GM12878 (cell line): ENCODE measurements at regions not wholly inside any gene's neighbourhood (a gene's known extent, or its start where the extent isn't known, plus 50 kb on each side); places are given as distances from the start of the nearest gene placed in this dataset.

Source experiments
- ATAC-seq: fragments of 200-7000 bp; cut with Tn5 transposase; 3 replicates; pipeline ENCODE4 v1.9.1; 2020; ENCODE audit warnings: mild to moderate bottlenecking, moderate library complexity
- BruUV-seq: library from RNA; stranded (reverse); fragments of 400-500 nt; replicated peaks from 2 replicates; lab custom pipeline; 2021; lab: Mats Ljungman, UMichigan
- CTCF ChIA-PET: fragments of 300-600 bp; sonication (Branson Sonifier 250); formaldehyde crosslinking; extraction: SDS; loops from one replicate; lab custom pipeline; 2021; ENCODE audit warnings: inconsistent platforms; lab: Yijun Ruan, JAX
- POLR2A ChIA-PET: fragments of 350-600 bp; formaldehyde crosslinking; extraction: SDS; loops from one replicate; lab custom pipeline; 2021; ENCODE audit warnings: inconsistent platforms; lab: Charles Lee
- RAD21 ChIA-PET: fragments of 300-600 bp; sonication (Branson Sonifier 250); formaldehyde crosslinking; loops from one replicate; lab custom pipeline; 2023; ENCODE audit warnings: antibody characterized with exemption; ENCODE audit not compliant: unreplicated experiment; lab: Charles Lee
- SMC1A ChIA-PET: fragments of 300-600 bp; sonication (Branson Sonifier 250); formaldehyde crosslinking; loops from one replicate; lab custom pipeline; 2023; ENCODE audit not compliant: unreplicated experiment, uncharacterized antibody; lab: Charles Lee
- DNase-seq: peaks from one replicate; pipeline ENCODE4 v3.0.0-alpha.2; 2011; ENCODE audit warnings: low read depth, low spot score
- FAIRE-seq: peaks from 3 replicates; lab custom pipeline; 2011; peaks lifted over from hg19 to GRCh38; lab: Jason Lieb, UNC
- H2AFZ ChIP-seq: 2 replicates; pipeline ENCODE4 v1.6.0; 2011; ENCODE audit warnings: low read depth, low read length, control low read depth; ENCODE audit not compliant: control insufficient read depth
- H3K27ac ChIP-seq: 2 replicates; pipeline ENCODE4 v1.5.1; 2011; ENCODE audit warnings: control low read depth; ENCODE audit not compliant: control insufficient read depth, insufficient read depth
- H3K27me3 ChIP-seq, 2 experiments: replicated peaks in 1 of 2; 2 replicates each; pipeline versions ENCODE4 v1.6.0 to v1.6.1; 2011; ENCODE audit warnings: low read length in 1 of 2; ENCODE audit not compliant: control insufficient read depth in 2 of 2, insufficient read depth in 2 of 2
- H3K36me3 ChIP-seq, 2 experiments: 2 replicates each; pipeline ENCODE4 v1.5.1; 2011; ENCODE audit warnings: low read length in 1 of 2; ENCODE audit not compliant: control insufficient read depth in 2 of 2, insufficient read depth in 2 of 2
- H3K4me1 ChIP-seq: 2 replicates; pipeline ENCODE4 v1.6.1; 2011; ENCODE audit warnings: mild to moderate bottlenecking, low read length, moderate library complexity, mixed read lengths; ENCODE audit not compliant: control insufficient read depth, insufficient read depth
- H3K4me2 ChIP-seq: 2 replicates; pipeline ENCODE4 v1.6.0; 2011; ENCODE audit warnings: control low read depth; ENCODE audit not compliant: control insufficient read depth, insufficient read depth
- H3K4me3 ChIP-seq: fragments of 200-600 bp; sonication (generic); 2 replicates; pipeline ENCODE4 v1.5.1; 2016
- H3K79me2 ChIP-seq: 2 replicates; pipeline ENCODE4 v1.6.0; 2011; ENCODE audit warnings: low read length; ENCODE audit not compliant: control insufficient read depth, insufficient read depth
- H3K9ac ChIP-seq: 2 replicates; pipeline ENCODE4 v1.8.0; 2011; ENCODE audit warnings: low read length, control low read depth, mixed read lengths; ENCODE audit not compliant: control insufficient read depth, insufficient read depth
- H3K9me3 ChIP-seq: replicated peaks from 3 replicates; pipeline ENCODE4 v1.5.1; 2011; ENCODE audit warnings: mild to moderate bottlenecking, low read length; ENCODE audit not compliant: control insufficient read depth, insufficient read depth
- H4K20me1 ChIP-seq: 2 replicates; pipeline ENCODE4 v1.6.0; 2011; ENCODE audit not compliant: control insufficient read depth, insufficient read depth
- CBX5 ChIP-seq: sonication (generic); IDR thresholded peaks from 2 replicates; pipeline ENCODE4 v1.6.1; 2016; ENCODE audit warnings: low read depth, moderate library complexity, mild to moderate bottlenecking, inconsistent platforms
- EED ChIP-seq: sonication (generic); IDR thresholded peaks from 2 replicates; pipeline ENCODE4 v1.6.1; 2016; ENCODE audit warnings: antibody characterized with exemption, low read depth
- FOS ChIP-seq: IDR thresholded peaks from 3 replicates; pipeline ENCODE4 v1.6.1; 2011; ENCODE audit warnings: borderline replicate concordance; ENCODE audit not compliant: insufficient read length; ENCODE audit errors: extremely low read depth
- HDAC6 ChIP-seq: fragments of 200-600 bp; sonication (generic); IDR thresholded peaks from one replicate; pipeline ENCODE4 v1.8.0; 2017; ENCODE audit warnings: antibody characterized with exemption; ENCODE audit not compliant: unreplicated experiment
- MTA3 ChIP-seq: IDR thresholded peaks from 2 replicates; pipeline ENCODE4 v1.6.1; 2012; ENCODE audit warnings: low read length, inconsistent platforms, borderline replicate concordance
- NFXL1 ChIP-seq: fragments of 450-650 bp; IDR thresholded peaks from 2 replicates; pipeline ENCODE4 v1.6.1; 2017; ENCODE audit warnings: antibody characterized with exemption, mild to moderate bottlenecking, borderline replicate concordance
- POLR2AphosphoS2 ChIP-seq: IDR thresholded peaks from 2 replicates; pipeline ENCODE4 v1.6.1; 2011; ENCODE audit warnings: low read depth, mild to moderate bottlenecking, low read length, improper control_type of control experiment, moderate library complexity
- RAD51 ChIP-seq: fragments of 450-650 bp; IDR thresholded peaks from 2 replicates; pipeline ENCODE4 v1.6.1; 2016; ENCODE audit warnings: moderate library complexity, mild to moderate bottlenecking, inconsistent platforms
- RELA ChIP-seq: fragments of 450-650 bp; IDR thresholded peaks from 2 replicates; pipeline ENCODE4 v1.8.0; 2014; ENCODE audit warnings: borderline replicate concordance; ENCODE audit not compliant: partially characterized antibody
- RFX5 ChIP-seq: IDR thresholded peaks from 2 replicates; pipeline ENCODE4 v1.6.1; 2011; ENCODE audit warnings: low read depth, low read length, improper control_type of control experiment
- SMAD5 ChIP-seq: IDR thresholded peaks from 2 replicates; pipeline ENCODE4 v1.6.1; 2016; ENCODE audit warnings: antibody characterized with exemption, low read depth
- SMARCA5 ChIP-seq: fragments of 450-650 bp; IDR thresholded peaks from 2 replicates; pipeline ENCODE4 v1.6.1; 2017; ENCODE audit warnings: mild to moderate bottlenecking
- TARDBP ChIP-seq: IDR thresholded peaks from 2 replicates; pipeline ENCODE4 v1.6.1; 2016; ENCODE audit warnings: borderline replicate concordance
- TBL1XR1 ChIP-seq: IDR thresholded peaks from 2 replicates; pipeline ENCODE4 v1.6.1; 2012; ENCODE audit warnings: low read depth, low read length, improper control_type of control experiment
- TCF7 ChIP-seq: IDR thresholded peaks from 2 replicates; pipeline ENCODE4 v1.6.1; 2014; ENCODE audit warnings: antibody characterized with exemption, borderline replicate concordance
- YBX1 ChIP-seq: fragments of 450-650 bp; IDR thresholded peaks from 2 replicates; pipeline ENCODE4 v1.6.1; 2016; ENCODE audit warnings: antibody characterized with exemption
- ZNF207 ChIP-seq: fragments of 450-650 bp; IDR thresholded peaks from 2 replicates; pipeline ENCODE4 v1.6.1; 2014; ENCODE audit warnings: antibody characterized with exemption, mild to moderate bottlenecking, borderline replicate concordance
- ZNF622 ChIP-seq: fragments of 450-650 bp; IDR thresholded peaks from 2 replicates; pipeline ENCODE4 v1.6.1; 2017; ENCODE audit warnings: mild to moderate bottlenecking, inconsistent platforms
- WGBS: methylation state at CpG from one replicate; pipeline ENCODE4 v1.1.6; 2016; ENCODE audit warnings: low lambda C conversion rate; ENCODE audit not compliant: insufficient replicate concordance, insufficient coverage; ENCODE audit errors: missing lambda C conversion rate; 5-methylcytosine and 5-hydroxymethylcytosine counted together
- in situ Hi-C: fragments of 300-500 bp; cut with MboI; formaldehyde crosslinking; loops from 9 replicates; pipeline ENCODE4 v1.14.3; 2018; ENCODE audit warnings: mixed read lengths
- intact Hi-C: fragments of 100-400 bp; cut with micrococcal nuclease; formaldehyde crosslinking; loops from one replicate; pipeline ENCODE4 v1.14.2; 2022; ENCODE audit not compliant: unreplicated experiment
- TF ChIP-seq, protein P1 (sequence below): IDR thresholded peaks from 2 replicates; pipeline ENCODE4 v1.6.1; 2011; ENCODE audit warnings: borderline replicate concordance, low read depth, mild to moderate bottlenecking, moderate library complexity, mixed read lengths, low read length; ENCODE audit not compliant: insufficient read depth; ENCODE audit errors: extremely low read length
- TF ChIP-seq, protein P2 (sequence below): fragments of 450-650 bp; IDR thresholded peaks from 2 replicates; pipeline ENCODE4 v1.6.1; 2017; ENCODE audit warnings: mild to moderate bottlenecking, moderate library complexity

DNA sequence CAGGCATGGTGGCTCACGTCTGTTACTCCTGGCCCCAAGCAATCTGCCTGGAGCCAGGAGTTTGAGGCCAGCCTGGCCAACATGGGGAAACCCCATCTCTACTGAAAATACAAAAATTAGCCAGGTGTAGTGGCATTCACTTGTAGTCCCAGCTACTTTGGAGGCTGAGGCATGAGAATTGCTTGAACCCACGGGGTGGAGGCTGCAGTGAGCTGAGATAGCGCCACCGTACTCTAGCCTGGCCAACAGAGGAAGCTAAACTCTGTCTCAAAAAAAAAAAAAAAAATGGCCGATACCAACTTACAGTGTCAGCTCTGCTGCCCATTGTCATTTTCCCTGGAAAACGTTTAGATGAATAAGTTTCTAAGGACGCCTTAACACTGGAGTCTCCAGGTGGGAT, 489.9 kb downstream of the TFAP2A start:
- Histone ChIP-seq H3K9me3 (no peaks in the 10 kb centered on the region), H3K36me3 (no peaks in the 10 kb centered on the region), H2AFZ (no peak overlapping the region), H3K9ac (no peak overlapping the region), H3K27ac (no peak overlapping the region), H3K79me2 (no peaks in the 10 kb centered on the region), H4K20me1 (no peaks in the 10 kb centered on the region), H3K27me3 (no peaks in the 10 kb centered on the region), H3K4me2 (no peak overlapping the region), H3K4me1 (no peaks in the 10 kb centered on the region), H3K4me3 (no peak overlapping the region)
- CTCF ChIA-PET, result no interaction called here
- FAIRE-seq, result no peak
- intact Hi-C loops, result no loop called here
- RAD21 ChIA-PET, result no interaction called here
- BruUV-seq, result no TSS peak
- WGBS, result 14% methylated on average over 7 of the region's 7 CpGs
- POLR2A ChIA-PET, result no interaction called here
- TF ChIP-seq SMAD5 (no peak), ZNF207 (no peak), HDAC6 (no peak), EED (no peak), SMARCA5 (no peak), RFX5 (no peak), FOS (no peak), RAD51 (no peak), MTA3 (no peak), TCF7 (no peak), RELA (no peak), TBL1XR1 (no peak), POLR2AphosphoS2 (no peak), YBX1 (no peak), CBX5 (no peak), ZNF622 (no peak), TARDBP (no peak), NFXL1 (no peak)
- TF ChIP-seq, protein P1, sequence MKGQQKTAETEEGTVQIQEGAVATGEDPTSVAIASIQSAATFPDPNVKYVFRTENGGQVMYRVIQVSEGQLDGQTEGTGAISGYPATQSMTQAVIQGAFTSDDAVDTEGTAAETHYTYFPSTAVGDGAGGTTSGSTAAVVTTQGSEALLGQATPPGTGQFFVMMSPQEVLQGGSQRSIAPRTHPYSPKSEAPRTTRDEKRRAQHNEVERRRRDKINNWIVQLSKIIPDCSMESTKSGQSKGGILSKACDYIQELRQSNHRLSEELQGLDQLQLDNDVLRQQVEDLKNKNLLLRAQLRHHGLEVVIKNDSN, result no peak
- TF ChIP-seq, protein P2, sequence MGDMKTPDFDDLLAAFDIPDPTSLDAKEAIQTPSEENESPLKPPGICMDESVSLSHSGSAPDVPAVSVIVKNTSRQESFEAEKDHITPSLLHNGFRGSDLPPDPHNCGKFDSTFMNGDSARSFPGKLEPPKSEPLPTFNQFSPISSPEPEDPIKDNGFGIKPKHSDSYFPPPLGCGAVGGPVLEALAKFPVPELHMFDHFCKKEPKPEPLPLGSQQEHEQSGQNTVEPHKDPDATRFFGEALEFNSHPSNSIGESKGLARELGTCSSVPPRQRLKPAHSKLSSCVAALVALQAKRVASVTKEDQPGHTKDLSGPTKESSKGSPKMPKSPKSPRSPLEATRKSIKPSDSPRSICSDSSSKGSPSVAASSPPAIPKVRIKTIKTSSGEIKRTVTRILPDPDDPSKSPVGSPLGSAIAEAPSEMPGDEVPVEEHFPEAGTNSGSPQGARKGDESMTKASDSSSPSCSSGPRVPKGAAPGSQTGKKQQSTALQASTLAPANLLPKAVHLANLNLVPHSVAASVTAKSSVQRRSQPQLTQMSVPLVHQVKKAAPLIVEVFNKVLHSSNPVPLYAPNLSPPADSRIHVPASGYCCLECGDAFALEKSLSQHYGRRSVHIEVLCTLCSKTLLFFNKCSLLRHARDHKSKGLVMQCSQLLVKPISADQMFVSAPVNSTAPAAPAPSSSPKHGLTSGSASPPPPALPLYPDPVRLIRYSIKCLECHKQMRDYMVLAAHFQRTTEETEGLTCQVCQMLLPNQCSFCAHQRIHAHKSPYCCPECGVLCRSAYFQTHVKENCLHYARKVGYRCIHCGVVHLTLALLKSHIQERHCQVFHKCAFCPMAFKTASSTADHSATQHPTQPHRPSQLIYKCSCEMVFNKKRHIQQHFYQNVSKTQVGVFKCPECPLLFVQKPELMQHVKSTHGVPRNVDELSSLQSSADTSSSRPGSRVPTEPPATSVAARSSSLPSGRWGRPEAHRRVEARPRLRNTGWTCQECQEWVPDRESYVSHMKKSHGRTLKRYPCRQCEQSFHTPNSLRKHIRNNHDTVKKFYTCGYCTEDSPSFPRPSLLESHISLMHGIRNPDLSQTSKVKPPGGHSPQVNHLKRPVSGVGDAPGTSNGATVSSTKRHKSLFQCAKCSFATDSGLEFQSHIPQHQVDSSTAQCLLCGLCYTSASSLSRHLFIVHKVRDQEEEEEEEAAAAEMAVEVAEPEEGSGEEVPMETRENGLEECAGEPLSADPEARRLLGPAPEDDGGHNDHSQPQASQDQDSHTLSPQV, result no peak
- ATAC-seq, result no peak
- SMC1A ChIA-PET, result no interaction called here
- no peak for DNase-seq
- in situ Hi-C loops, result no loop called here
